ENCODE measurements at regions not wholly inside any gene's neighbourhood (a gene's known extent, or its start where the extent isn't known, plus 50 kb on each side); places are given as distances from the start of the nearest gene placed in this dataset.

- TF ChIP-seq SUZ12 (IDR thresholded peaks at IDR 0.05; ENCODE audit: extremely low read depth, insufficient read depth, insufficient read length) (no peak), YY1 (IDR thresholded peaks at IDR 0.05; ENCODE audit: insufficient read depth, insufficient read length) (no peak)
Observed at GRCh38 chr2:6724605-6725140, 141.0 kb downstream of the CMPK2 start.

Measured in NT2/D1 (cell line).